HepG2 (cell line): ENCODE measurements at regions not wholly inside any gene's neighbourhood (a gene's known extent, or its start where the extent isn't known, plus 50 kb on each side); places are given as distances from the start of the nearest gene placed in this dataset.
A peak's percentile ranks its signal among the peaks of the same experiment; 100 is the strongest.

Source experiments
- ATAC-seq: fragments of 200-7000 bp; cut with Tn5 transposase; 3 replicates; pipeline ENCODE4 v1.9.1; 2020; ENCODE audit warnings: mild to moderate bottlenecking, moderate library complexity
- BruUV-seq: library from RNA; stranded (reverse); fragments of 400-500 nt; replicated peaks from 2 replicates; lab custom pipeline; 2021; lab: Mats Ljungman, UMichigan
- CTCF ChIA-PET: fragments of 300-600 bp; formaldehyde crosslinking; extraction: SDS; loops from one replicate; lab custom pipeline; 2021; ENCODE audit warnings: low total read pairs, inconsistent platforms, low intra/inter-chr PET ratio; lab: Yijun Ruan, JAX
- POLR2A ChIA-PET: fragments of 350-600 bp; sonication (Branson Sonifier 250); formaldehyde crosslinking; loops from one replicate; lab custom pipeline; 2020; ENCODE audit warnings: antibody characterized with exemption, inconsistent platforms; lab: Yijun Ruan, JAX
- DNase-seq: peaks from one replicate; pipeline ENCODE4 v3.0.0-alpha.2; 2015; ENCODE audit warnings: low spot score
- FAIRE-seq: peaks from 3 replicates; lab custom pipeline; 2011; peaks lifted over from hg19 to GRCh38; lab: Jason Lieb, UNC
- H2AFZ ChIP-seq: one replicate; pipeline ENCODE4 v1.6.1; 2011; ENCODE audit warnings: low read length, inconsistent platforms
- H3K27ac ChIP-seq: fragments of 300-600 bp; 3 replicates; pipeline ENCODE4 v1.8.0; 2011; ENCODE audit warnings: mixed run types, mild to moderate bottlenecking, mixed read lengths, low read length, inconsistent platforms; ENCODE audit not compliant: insufficient read depth; ENCODE audit errors: extremely low read length
- H3K27me3 ChIP-seq, 2 experiments: fragments of 200-600 bp in 1 of 2; 2 replicates in 1 of 2; 3 replicates in 1 of 2; pipeline versions ENCODE4 v1.6.0 to v1.8.0; 2011; ENCODE audit warnings: low read length in 2 of 2, mild to moderate bottlenecking in 2 of 2, moderate library complexity in 2 of 2, inconsistent platforms in 1 of 2; ENCODE audit not compliant: insufficient read depth in 2 of 2, control insufficient read depth in 1 of 2
- H3K36me3 ChIP-seq, 2 experiments: fragments of 200-600 bp in 1 of 2; replicated peaks in 1 of 2; 2 replicates in 1 of 2; 3 replicates in 1 of 2; pipeline versions ENCODE4 v1.5.1 to v1.8.0; 2011; ENCODE audit warnings: low read length in 2 of 2, inconsistent platforms in 1 of 2; ENCODE audit not compliant: insufficient read depth in 2 of 2, control insufficient read depth in 1 of 2
- H3K4me1 ChIP-seq: 2 replicates; pipeline ENCODE4 v1.5.1; 2012; ENCODE audit warnings: low read length, inconsistent platforms; ENCODE audit not compliant: insufficient read depth
- H3K4me2 ChIP-seq: 2 replicates; pipeline ENCODE4 v1.6.0; 2011; ENCODE audit warnings: low read depth, low read length, inconsistent platforms
- H3K4me3 ChIP-seq, 3 experiments: fragments of 200-600 bp in 1 of 3; sonication (generic), shearing (Covaris generic) in 1 of 3; replicated peaks in 1 of 3; 2 replicates each; pipeline ENCODE4 v1.5.1; 2011 to 2016; ENCODE audit warnings: low read length in 3 of 3, inconsistent platforms in 2 of 3, low read depth in 2 of 3, mild to moderate bottlenecking in 2 of 3, control low read depth in 1 of 3, mixed read lengths in 1 of 3; ENCODE audit not compliant: insufficient read depth in 1 of 3
- H3K79me2 ChIP-seq: one replicate; pipeline ENCODE4 v1.6.1; 2011; ENCODE audit warnings: low read length, inconsistent platforms; ENCODE audit not compliant: insufficient read depth
- H3K9ac ChIP-seq: 2 replicates; pipeline ENCODE4 v1.6.0; 2011; ENCODE audit warnings: mild to moderate bottlenecking, low read depth, low read length, inconsistent platforms; ENCODE audit not compliant: insufficient read depth
- H3K9me3 ChIP-seq: 2 replicates; pipeline ENCODE4 v1.5.1; 2012; ENCODE audit warnings: mild to moderate bottlenecking, low read length
- H4K20me1 ChIP-seq: 2 replicates; pipeline ENCODE4 v1.6.0; 2011; ENCODE audit warnings: inconsistent platforms, mild to moderate bottlenecking, low read length, moderate library complexity; ENCODE audit not compliant: insufficient read depth
- AKAP8 ChIP-seq: sonication (generic); formaldehyde crosslinking; IDR thresholded peaks from 2 replicates; pipeline ENCODE4 v1.5.1; 2020; ENCODE audit warnings: mild to moderate bottlenecking, missing genetic modification reagents
- CBX2 ChIP-seq, 2 experiments: fragments of 200-600 bp in 1 of 2; sonication (generic); formaldehyde crosslinking in 1 of 2; IDR thresholded peaks; 2 replicates each; pipeline versions ENCODE4 v1.7.0 to v1.8.1; 2018 to 2022; ENCODE audit warnings: low read depth in 2 of 2, low read length in 1 of 2, mild to moderate bottlenecking in 1 of 2, missing genetic modification reagents in 1 of 2
- GABPA ChIP-seq, 2 experiments: IDR thresholded peaks; 2 replicates each; pipeline ENCODE4 v1.6.1; 2011 to 2016; ENCODE audit warnings: low read depth in 2 of 2, low read length in 1 of 2, missing biosample characterization in 1 of 2, missing genetic modification characterization in 1 of 2
- HNF4A ChIP-seq: sonication (generic); formaldehyde crosslinking; IDR thresholded peaks from 2 replicates; pipeline ENCODE4 v1.4.0; 2020; ENCODE audit warnings: missing genetic modification reagents
- RBM39 ChIP-seq: fragments of 200-400 bp; formaldehyde crosslinking; IDR thresholded peaks from one replicate; pipeline ENCODE4 v1.6.1; 2018; ENCODE audit warnings: antibody characterized with exemption, mild to moderate bottlenecking, low read depth, low read length; ENCODE audit not compliant: poor library complexity, severe bottlenecking
- SALL1 ChIP-seq: sonication (generic); formaldehyde crosslinking; IDR thresholded peaks from 2 replicates; pipeline ENCODE4 v1.8.0; 2022; ENCODE audit warnings: mild to moderate bottlenecking, missing genetic modification reagents
- TEAD3 ChIP-seq: optimal IDR thresholded peaks from 2 replicates; pipeline ENCODE3; 2016; ENCODE audit warnings: borderline replicate concordance
- TMF1 ChIP-seq: sonication (generic); formaldehyde crosslinking; IDR thresholded peaks from 2 replicates; pipeline ENCODE4 v1.8.1; 2022; ENCODE audit warnings: low read depth, missing genetic modification reagents
- ZFP91 ChIP-seq: sonication (generic); formaldehyde crosslinking; IDR thresholded peaks from 2 replicates; pipeline ENCODE4 v1.9.0; 2022; ENCODE audit warnings: missing genetic modification reagents, mild to moderate bottlenecking, borderline replicate concordance
- ZNF331 ChIP-seq: sonication (generic); formaldehyde crosslinking; IDR thresholded peaks from 2 replicates; pipeline ENCODE4 v1.4.0; 2020; ENCODE audit warnings: missing genetic modification reagents
- ZSCAN25 ChIP-seq: sonication (generic); formaldehyde crosslinking; IDR thresholded peaks from 2 replicates; pipeline ENCODE4 v1.8.0; 2022; ENCODE audit warnings: mild to moderate bottlenecking, missing genetic modification reagents
- WGBS: methylation state at CpG from one replicate; pipeline ENCODE4 v1.1.6; 2017; ENCODE audit warnings: low lambda C conversion rate; 5-methylcytosine and 5-hydroxymethylcytosine counted together
- in situ Hi-C: cut with HindIII; loops from 2 replicates; pipeline ENCODE4 v1.10.0; 2017; ENCODE audit warnings: low pct_unique_long_range_greater_than_20kb; ENCODE audit not compliant: extremely low pct_ligation_motif_present
- intact Hi-C: fragments of 100-400 bp; cut with micrococcal nuclease; formaldehyde crosslinking; loops from one replicate; pipeline ENCODE4 v1.10.0; 2022; ENCODE audit not compliant: unreplicated experiment
- TF ChIP-seq, protein P1 (sequence below): sonication (generic); formaldehyde crosslinking; IDR thresholded peaks from 2 replicates; pipeline ENCODE4 v1.4.0; 2020; ENCODE audit warnings: mild to moderate bottlenecking, missing genetic modification reagents
- TF ChIP-seq, protein P2 (sequence below), 2 experiments: fragments of 450-650 bp in 1 of 2; sonication (generic) in 1 of 2; formaldehyde crosslinking in 1 of 2; IDR thresholded peaks; 2 replicates each; pipeline versions ENCODE4 v1.6.1 to v1.8.0; 2016 to 2022; ENCODE audit warnings: antibody characterized with exemption in 1 of 2, mild to moderate bottlenecking in 1 of 2, missing genetic modification reagents in 1 of 2

GRCh38 chr2:43171789-43172188 is 54.6 kb downstream of the ZFP36L2 start:
- ATAC-seq (peak; percentile 13; the same call in 1 of the 3 replicates), FAIRE-seq (peak; percentile 61), DNase-seq (peak; percentile 60)
- no peaks in the 10 kb centered on the region for H3K27me3 ChIP-seq
- H4K20me1 ChIP-seq: no peaks in the 10 kb centered on the region
- intact Hi-C loops (no loop called here), in situ Hi-C loops (no loop called here)
- BruUV-seq: no TSS peak
- ChIA-PET POLR2A (interaction anchor here (0.5 to 5.7 kb wide), 5 partner anchors 9 to 96 kb away, joined by 3 to 50 read pairs (median 6); partner anchors contain the start of gene ZFP36L2), CTCF (no interaction called here)
- no peak overlapping the region for H3K27ac ChIP-seq
- no peak overlapping the region for H3K9ac ChIP-seq
- peaks cover 81% of the 10 kb centered on the region for H3K4me1 ChIP-seq
- no peaks in the 10 kb centered on the region for H3K36me3 ChIP-seq
- no peaks in the 10 kb centered on the region for H3K79me2 ChIP-seq
- H3K4me3 ChIP-seq: no peak overlapping the region
- H2AFZ ChIP-seq: no peak overlapping the region
- no peaks in the 10 kb centered on the region for H3K9me3 ChIP-seq
- H3K4me2 ChIP-seq: no peak overlapping the region
- 50% methylated on average over 1 of the region's 1 CpG for WGBS
- TF ChIP-seq SALL1 (CRISPR knock-in tag): peak; percentile 47
- TF ChIP-seq ZNF331 (CRISPR knock-in tag): peak; percentile 33; the same call in 1 of the 2 replicates
- TF ChIP-seq ZSCAN25: peak; percentile 36; the same call in 1 of the 2 replicates
- peak; percentile 20 for TF ChIP-seq TEAD3 (CRISPR knock-in tag)
- peak; percentile 43 for TF ChIP-seq HNF4A (CRISPR knock-in tag)
- no peak for TF ChIP-seq TMF1 (CRISPR knock-in tag)
- TF ChIP-seq, protein P1, sequence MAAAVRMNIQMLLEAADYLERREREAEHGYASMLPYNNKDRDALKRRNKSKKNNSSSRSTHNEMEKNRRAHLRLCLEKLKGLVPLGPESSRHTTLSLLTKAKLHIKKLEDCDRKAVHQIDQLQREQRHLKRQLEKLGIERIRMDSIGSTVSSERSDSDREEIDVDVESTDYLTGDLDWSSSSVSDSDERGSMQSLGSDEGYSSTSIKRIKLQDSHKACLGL (CRISPR knock-in tag): no peak
- no peak for TF ChIP-seq GABPA (IDR thresholded peaks at IDR 0.05; ENCODE audit: low read depth, low read length)
- TF ChIP-seq GABPA (CRISPR knock-in tag; IDR thresholded peaks at IDR 0.05; ENCODE audit: low read depth): no peak
- TF ChIP-seq, protein P2, sequence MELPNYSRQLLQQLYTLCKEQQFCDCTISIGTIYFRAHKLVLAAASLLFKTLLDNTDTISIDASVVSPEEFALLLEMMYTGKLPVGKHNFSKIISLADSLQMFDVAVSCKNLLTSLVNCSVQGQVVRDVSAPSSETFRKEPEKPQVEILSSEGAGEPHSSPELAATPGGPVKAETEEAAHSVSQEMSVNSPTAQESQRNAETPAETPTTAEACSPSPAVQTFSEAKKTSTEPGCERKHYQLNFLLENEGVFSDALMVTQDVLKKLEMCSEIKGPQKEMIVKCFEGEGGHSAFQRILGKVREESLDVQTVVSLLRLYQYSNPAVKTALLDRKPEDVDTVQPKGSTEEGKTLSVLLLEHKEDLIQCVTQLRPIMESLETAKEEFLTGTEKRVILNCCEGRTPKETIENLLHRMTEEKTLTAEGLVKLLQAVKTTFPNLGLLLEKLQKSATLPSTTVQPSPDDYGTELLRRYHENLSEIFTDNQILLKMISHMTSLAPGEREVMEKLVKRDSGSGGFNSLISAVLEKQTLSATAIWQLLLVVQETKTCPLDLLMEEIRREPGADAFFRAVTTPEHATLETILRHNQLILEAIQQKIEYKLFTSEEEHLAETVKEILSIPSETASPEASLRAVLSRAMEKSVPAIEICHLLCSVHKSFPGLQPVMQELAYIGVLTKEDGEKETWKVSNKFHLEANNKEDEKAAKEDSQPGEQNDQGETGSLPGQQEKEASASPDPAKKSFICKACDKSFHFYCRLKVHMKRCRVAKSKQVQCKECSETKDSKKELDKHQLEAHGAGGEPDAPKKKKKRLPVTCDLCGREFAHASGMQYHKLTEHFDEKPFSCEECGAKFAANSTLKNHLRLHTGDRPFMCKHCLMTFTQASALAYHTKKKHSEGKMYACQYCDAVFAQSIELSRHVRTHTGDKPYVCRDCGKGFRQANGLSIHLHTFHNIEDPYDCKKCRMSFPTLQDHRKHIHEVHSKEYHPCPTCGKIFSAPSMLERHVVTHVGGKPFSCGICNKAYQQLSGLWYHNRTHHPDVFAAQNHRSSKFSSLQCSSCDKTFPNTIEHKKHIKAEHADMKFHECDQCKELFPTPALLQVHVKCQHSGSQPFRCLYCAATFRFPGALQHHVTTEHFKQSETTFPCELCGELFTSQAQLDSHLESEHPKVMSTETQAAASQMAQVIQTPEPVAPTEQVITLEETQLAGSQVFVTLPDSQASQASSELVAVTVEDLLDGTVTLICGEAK (IDR thresholded peaks at IDR 0.05): no peak
- TF ChIP-seq, protein P2 (CRISPR knock-in tag; IDR thresholded peaks at IDR 0.05): no peak
- no peak for TF ChIP-seq CBX2 (IDR thresholded peaks at IDR 0.05; ENCODE audit: low read depth, low read length)
- no peak for TF ChIP-seq CBX2 (CRISPR knock-in tag; IDR thresholded peaks at IDR 0.05; ENCODE audit: low read depth)
- peak; percentile 53; the same call in 1 of the 2 replicates for TF ChIP-seq ZFP91 (CRISPR knock-in tag)
- no peak for TF ChIP-seq RBM39
- no peak for TF ChIP-seq AKAP8 (CRISPR knock-in tag)
